Astrocyte (in vitro differentiated cells and primary cell): ENCODE measurements at regions not wholly inside any gene's neighbourhood (a gene's known extent, or its start where the extent isn't known, plus 50 kb on each side); places are given as distances from the start of the nearest gene placed in this dataset.

Experiments
- DNase-seq: peaks from one replicate; pipeline ENCODE4 v3.0.0-alpha.2; 2010; ENCODE audit warnings: low read depth
- FAIRE-seq: peaks from 2 replicates; lab custom pipeline; 2011; peaks lifted over from hg19 to GRCh38; lab: Jason Lieb, UNC
- H2AFZ ChIP-seq: 2 replicates; pipeline ENCODE4 v1.6.0; 2012; ENCODE audit warnings: low read depth, low read length, inconsistent platforms
- H3K27ac ChIP-seq: 2 replicates; pipeline ENCODE4 v1.5.1; 2011; ENCODE audit warnings: low read depth, low read length, inconsistent platforms
- H3K27me3 ChIP-seq: 2 replicates; pipeline ENCODE4 v1.6.0; 2011; ENCODE audit warnings: low read length, inconsistent platforms; ENCODE audit not compliant: insufficient read depth
- H3K36me3 ChIP-seq: 2 replicates; pipeline ENCODE4 v1.5.1; 2011; ENCODE audit warnings: low read length, inconsistent platforms; ENCODE audit not compliant: insufficient read depth
- H3K4me1 ChIP-seq: 2 replicates; pipeline ENCODE4 v1.5.1; 2011; ENCODE audit warnings: low read length, inconsistent platforms; ENCODE audit not compliant: insufficient read depth
- H3K4me2 ChIP-seq: 2 replicates; pipeline ENCODE4 v1.6.0; 2012; ENCODE audit warnings: low read length, inconsistent platforms
- H3K4me3 ChIP-seq: 2 replicates; pipeline ENCODE4 v1.5.1; 2011; ENCODE audit warnings: low read depth, mild to moderate bottlenecking, low read length, inconsistent platforms; ENCODE audit not compliant: insufficient read depth
- H3K79me2 ChIP-seq: 2 replicates; pipeline ENCODE4 v1.6.0; 2012; ENCODE audit warnings: mild to moderate bottlenecking, low read length, inconsistent platforms; ENCODE audit not compliant: insufficient read depth
- H3K9ac ChIP-seq: 2 replicates; pipeline ENCODE4 v1.6.0; 2012; ENCODE audit warnings: mild to moderate bottlenecking, low read length, inconsistent platforms
- H3K9me3 ChIP-seq: 2 replicates; pipeline ENCODE4 v1.5.1; 2012; ENCODE audit warnings: low read depth, mild to moderate bottlenecking, low read length, inconsistent platforms; ENCODE audit not compliant: insufficient read depth
- H4K20me1 ChIP-seq: 2 replicates; pipeline ENCODE4 v1.6.0; 2012; ENCODE audit warnings: low read length, inconsistent platforms; ENCODE audit not compliant: insufficient read depth
- H3K27ac Mint-ChIP-seq: one replicate; pipeline ENCODE4 v1.8.0; 2021; ENCODE audit warnings: mild to moderate bottlenecking, mixed read lengths; ENCODE audit not compliant: unreplicated experiment
- H3K27me3 Mint-ChIP-seq: one replicate; pipeline ENCODE4 v1.8.0; 2021; ENCODE audit warnings: low read depth, mixed read lengths; ENCODE audit not compliant: unreplicated experiment
- H3K36me3 Mint-ChIP-seq: one replicate; pipeline ENCODE4 v1.8.0; 2021; ENCODE audit warnings: low read depth, mixed read lengths; ENCODE audit not compliant: unreplicated experiment
- H3K4me1 Mint-ChIP-seq: one replicate; pipeline ENCODE4 v1.8.0; 2021; ENCODE audit warnings: low read depth, mixed read lengths; ENCODE audit not compliant: unreplicated experiment
- H3K4me3 Mint-ChIP-seq: one replicate; pipeline ENCODE4 v1.8.0; 2021; ENCODE audit warnings: mild to moderate bottlenecking, moderate library complexity, mixed read lengths; ENCODE audit not compliant: unreplicated experiment
- H3K9me3 Mint-ChIP-seq: one replicate; pipeline ENCODE4 v1.8.0; 2021; ENCODE audit warnings: mild to moderate bottlenecking, mixed read lengths; ENCODE audit not compliant: unreplicated experiment
- CTCF ChIP-seq: IDR thresholded peaks from 2 replicates; pipeline ENCODE4 v1.5.1; 2011; ENCODE audit warnings: low read depth, mild to moderate bottlenecking, inconsistent platforms, low read length, moderate library complexity; ENCODE audit not compliant: insufficient read depth
- EZH2 ChIP-seq: IDR thresholded peaks from 2 replicates; pipeline ENCODE4 v1.6.1; 2012; ENCODE audit warnings: mild to moderate bottlenecking, low read length, inconsistent platforms; ENCODE audit not compliant: insufficient read depth

DNA sequence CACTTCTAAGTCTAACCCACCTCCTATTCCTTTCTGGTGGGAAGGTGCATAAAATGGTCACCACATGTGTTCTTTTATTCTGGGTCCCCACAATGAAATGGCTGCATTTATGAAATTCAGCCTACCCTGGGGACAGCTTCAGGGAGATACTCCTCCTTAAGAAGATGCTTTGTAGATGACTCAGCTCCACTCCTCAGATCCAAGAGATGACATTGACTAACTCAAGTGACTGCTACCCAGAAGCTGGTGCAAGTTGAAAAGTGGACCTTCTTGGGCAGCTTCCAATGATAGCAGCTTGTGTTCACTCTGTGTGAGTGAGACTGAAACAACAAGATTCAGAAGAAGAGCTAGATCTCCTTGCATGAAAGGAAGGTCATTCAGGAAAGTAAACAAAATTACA lies 113.4 kb downstream of the SCP2D1 start:
- Mint-ChIP-seq H3K36me3 (no peaks in the 10 kb centered on the region), H3K27me3 (peaks cover under 1% of the 10 kb centered on the region), H3K9me3 (no peaks in the 10 kb centered on the region), H3K4me3 (no peak overlapping the region), H3K27ac (no peak overlapping the region), H3K4me1 (no peaks in the 10 kb centered on the region)
- Histone ChIP-seq H3K27me3 (no peaks in the 10 kb centered on the region), H3K27ac (no peak overlapping the region), H3K36me3 (no peaks in the 10 kb centered on the region), H3K4me2 (no peak overlapping the region), H3K4me3 (no peak overlapping the region), H3K9ac (no peak overlapping the region), H3K79me2 (no peaks in the 10 kb centered on the region), H3K9me3 (no peaks in the 10 kb centered on the region), H2AFZ (no peak overlapping the region), H4K20me1 (no peaks in the 10 kb centered on the region), H3K4me1 (no peaks in the 10 kb centered on the region)
- DNase-seq (no peak), FAIRE-seq (no peak)
- no peak for TF ChIP-seq EZH2
- no peak for TF ChIP-seq CTCF

DNA sequence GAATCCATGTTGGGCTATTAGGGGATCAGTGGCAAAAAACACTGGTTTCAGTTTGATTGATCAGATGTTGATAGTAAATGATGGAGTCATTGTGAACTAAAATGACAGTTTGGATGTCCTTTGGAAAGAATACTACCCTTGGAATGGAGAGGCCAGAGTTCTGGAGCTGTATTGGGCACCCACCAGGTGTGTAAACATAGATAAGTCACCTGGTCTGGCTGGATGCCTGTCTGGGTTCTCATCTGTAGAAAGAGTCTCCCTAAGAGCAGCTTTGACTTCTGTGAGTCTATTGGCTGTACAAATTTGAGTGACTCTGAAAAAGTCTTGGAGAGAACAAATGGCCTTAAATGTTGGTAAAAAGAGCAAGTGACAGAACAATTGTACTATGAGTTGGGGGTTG lies 115.0 kb downstream of the SCP2D1 start:
- DNase-seq = no peak
- Mint-ChIP-seq H3K27ac (no peak overlapping the region), H3K9me3 (no peaks in the 10 kb centered on the region), H3K4me1 (no peaks in the 10 kb centered on the region), H3K4me3 (no peak overlapping the region), H3K27me3 (peaks cover 2% of the 10 kb centered on the region), H3K36me3 (no peaks in the 10 kb centered on the region)
- Histone ChIP-seq H3K36me3 (no peaks in the 10 kb centered on the region), H3K27ac (no peak overlapping the region), H3K9ac (no peak overlapping the region), H3K4me3 (no peak overlapping the region), H3K27me3 (no peaks in the 10 kb centered on the region), H3K9me3 (no peaks in the 10 kb centered on the region), H3K4me2 (no peak overlapping the region), H2AFZ (no peak overlapping the region), H3K4me1 (no peaks in the 10 kb centered on the region), H4K20me1 (no peaks in the 10 kb centered on the region), H3K79me2 (no peaks in the 10 kb centered on the region)
- FAIRE-seq = no peak
- no peak for TF ChIP-seq CTCF
- TF ChIP-seq EZH2 = no peak

GRCh38 chr20:18929800-18930199 lies 116.2 kb downstream of the SCP2D1 start:
- no peak overlapping the region for H3K27ac ChIP-seq

More at GRCh38 chr20:18929800-18930199, 116.2 kb downstream of the SCP2D1 start:
- H3K4me3 ChIP-seq = no peak overlapping the region
- no peak for FAIRE-seq
- H3K4me1 ChIP-seq = no peaks in the 10 kb centered on the region
- no peaks in the 10 kb centered on the region for H3K9me3 ChIP-seq
- H3K27me3 ChIP-seq = no peaks in the 10 kb centered on the region
- no peak for DNase-seq
- no peaks in the 10 kb centered on the region for H3K79me2 ChIP-seq
- no peak overlapping the region for H3K4me2 ChIP-seq
- Mint-ChIP-seq H3K4me1 (no peaks in the 10 kb centered on the region), H3K4me3 (no peak overlapping the region), H3K27ac (no peak overlapping the region), H3K9me3 (no peaks in the 10 kb centered on the region), H3K36me3 (no peaks in the 10 kb centered on the region), H3K27me3 (peaks cover 2% of the 10 kb centered on the region)
- no peak overlapping the region for H2AFZ ChIP-seq
- no peaks in the 10 kb centered on the region for H3K36me3 ChIP-seq
- H4K20me1 ChIP-seq = no peaks in the 10 kb centered on the region
- TF ChIP-seq EZH2 = no peak
- TF ChIP-seq CTCF = no peak
- H3K9ac ChIP-seq = no peak overlapping the region
